HEK293 (cell line): ENCODE measurements at regions not wholly inside any gene's neighbourhood (a gene's known extent, or its start where the extent isn't known, plus 50 kb on each side); places are given as distances from the start of the nearest gene placed in this dataset.

Experiments used
- CTCF ChIA-PET: fragments of 350-600 bp; formaldehyde crosslinking; extraction: SDS; loops from one replicate; lab custom pipeline; 2021; ENCODE audit warnings: antibody characterized with exemption; lab: Yijun Ruan, JAX
- POLR2A ChIA-PET: fragments of 300-600 bp; formaldehyde crosslinking; extraction: SDS; loops from one replicate; lab custom pipeline; 2020; ENCODE audit warnings: antibody characterized with exemption, inconsistent platforms; lab: Yijun Ruan, JAX
- H3K27ac ChIP-seq: fragments of 200-500 bp; sonication (Bioruptor generic); 2 replicates; pipeline ENCODE4 v1.5.1; 2014; ENCODE audit warnings: low read depth, low read length, control low read depth, inconsistent platforms; ENCODE audit errors: extremely low read depth
- H3K36me3 ChIP-seq, 2 experiments: fragments of 200-500 bp in 1 of 2; sonication (Bioruptor generic) in 1 of 2; 1 replicate in 1 of 2; 2 replicates in 1 of 2; pipeline ENCODE4 v1.5.1; 2014 to 2017; ENCODE audit warnings: inconsistent platforms in 2 of 2, low read length in 2 of 2; ENCODE audit not compliant: control insufficient read depth in 2 of 2, insufficient read depth in 1 of 2
- H3K4me1 ChIP-seq: fragments of 200-500 bp; sonication (Bioruptor generic); 2 replicates; pipeline ENCODE4 v1.5.1; 2014; ENCODE audit warnings: mild to moderate bottlenecking, low read length, inconsistent platforms; ENCODE audit not compliant: control insufficient read depth, insufficient read depth
- H3K4me3 ChIP-seq: 2 replicates; pipeline ENCODE4 v1.5.1; 2011; ENCODE audit warnings: low read depth, mild to moderate bottlenecking, control low read depth, low read length, moderate library complexity
- H3K9me3 ChIP-seq: fragments of 200-500 bp; sonication (Bioruptor generic); 2 replicates; pipeline ENCODE4 v1.5.1; 2014; ENCODE audit warnings: low read depth, low read length, inconsistent platforms; ENCODE audit not compliant: control insufficient read depth, insufficient read depth
- GLIS1 ChIP-seq: fragments of 450-650 bp; formaldehyde crosslinking; IDR thresholded peaks from 2 replicates; pipeline ENCODE4 v1.5.1; 2016; ENCODE audit warnings: missing biosample characterization, missing genetic modification characterization
- HOXA7 ChIP-seq: sonication (generic); formaldehyde crosslinking; IDR thresholded peaks from 2 replicates; pipeline ENCODE4 v1.8.1; 2022; ENCODE audit warnings: missing genetic modification reagents, borderline replicate concordance
- OVOL3 ChIP-seq: fragments of 450-650 bp; formaldehyde crosslinking; IDR thresholded peaks from 2 replicates; pipeline ENCODE4 v1.5.1; 2016; ENCODE audit warnings: missing biosample characterization, missing genetic modification characterization
- SP3 ChIP-seq: fragments of 450-650 bp; formaldehyde crosslinking; IDR thresholded peaks from 2 replicates; pipeline ENCODE4 v1.5.1; 2016; ENCODE audit warnings: missing biosample characterization, missing genetic modification characterization
- SP7 ChIP-seq: fragments of 450-650 bp; formaldehyde crosslinking; IDR thresholded peaks from 2 replicates; pipeline ENCODE4 v1.5.1; 2016; ENCODE audit warnings: missing biosample characterization, missing genetic modification characterization
- ZBTB17 ChIP-seq: fragments of 450-650 bp; formaldehyde crosslinking; IDR thresholded peaks from 2 replicates; pipeline ENCODE4 v1.5.1; 2016; ENCODE audit warnings: missing biosample characterization, missing genetic modification characterization
- ZBTB48 ChIP-seq: fragments of 450-650 bp; formaldehyde crosslinking; IDR thresholded peaks from 2 replicates; pipeline ENCODE4 v1.5.1; 2016; ENCODE audit warnings: missing biosample characterization, missing genetic modification characterization
- ZBTB7A ChIP-seq: fragments of 450-650 bp; formaldehyde crosslinking; IDR thresholded peaks from 2 replicates; pipeline ENCODE4 v1.5.1; 2016; ENCODE audit warnings: low read depth, missing biosample characterization, missing genetic modification characterization
- ZFHX2 ChIP-seq: fragments of 450-650 bp; formaldehyde crosslinking; conservative IDR thresholded peaks from 2 replicates; pipeline ENCODE4 v1.5.1; 2016; ENCODE audit warnings: missing biosample characterization, missing genetic modification characterization
- ZFP69B ChIP-seq: fragments of 450-650 bp; formaldehyde crosslinking; IDR thresholded peaks from 2 replicates; pipeline ENCODE4 v1.5.1; 2016; ENCODE audit warnings: missing biosample characterization, missing genetic modification characterization
- ZNF121 ChIP-seq: fragments of 450-650 bp; formaldehyde crosslinking; IDR thresholded peaks from 2 replicates; pipeline ENCODE4 v1.5.1; 2016; ENCODE audit warnings: missing biosample characterization, missing genetic modification characterization
- ZNF214 ChIP-seq: fragments of 450-650 bp; formaldehyde crosslinking; IDR thresholded peaks from 2 replicates; pipeline ENCODE4 v1.5.1; 2017; ENCODE audit warnings: missing biosample characterization, mild to moderate bottlenecking, missing genetic modification characterization, borderline replicate concordance
- ZNF221 ChIP-seq: fragments of 450-650 bp; formaldehyde crosslinking; IDR thresholded peaks from 2 replicates; pipeline ENCODE4 v1.5.1; 2017; ENCODE audit warnings: missing biosample characterization, missing genetic modification characterization, borderline replicate concordance
- ZNF24 ChIP-seq: fragments of 450-650 bp; formaldehyde crosslinking; IDR thresholded peaks from 2 replicates; pipeline ENCODE4 v1.5.1; 2016; ENCODE audit warnings: missing biosample characterization, missing genetic modification characterization
- ZNF292 ChIP-seq: fragments of 450-650 bp; formaldehyde crosslinking; IDR thresholded peaks from 2 replicates; pipeline ENCODE4 v1.5.1; 2016; ENCODE audit warnings: low read depth, missing biosample characterization, missing genetic modification characterization, borderline replicate concordance
- ZNF354C ChIP-seq: fragments of 450-650 bp; formaldehyde crosslinking; IDR thresholded peaks from 2 replicates; pipeline ENCODE4 v1.5.1; 2016; ENCODE audit warnings: missing biosample characterization, missing genetic modification characterization, low read depth, borderline replicate concordance
- ZNF558 ChIP-seq: fragments of 450-650 bp; formaldehyde crosslinking; IDR thresholded peaks from 2 replicates; pipeline ENCODE4 v1.5.1; 2016; ENCODE audit warnings: missing biosample characterization, missing genetic modification characterization
- ZNF660 ChIP-seq: fragments of 450-650 bp; IDR thresholded peaks from 2 replicates; pipeline ENCODE4 v1.5.1; 2018; ENCODE audit warnings: missing biosample characterization, mild to moderate bottlenecking, missing genetic modification characterization
- ZSCAN23 ChIP-seq: fragments of 450-650 bp; formaldehyde crosslinking; IDR thresholded peaks from 2 replicates; pipeline ENCODE4 v1.5.1; 2016; ENCODE audit warnings: missing biosample characterization, missing genetic modification characterization
- TF ChIP-seq, protein P1 (sequence below): fragments of 450-650 bp; formaldehyde crosslinking; conservative IDR thresholded peaks from 2 replicates; pipeline ENCODE4 v1.5.1; 2016; ENCODE audit warnings: low read depth, missing biosample characterization, missing genetic modification characterization
- TF ChIP-seq, protein P2 (sequence below): fragments of 450-650 bp; formaldehyde crosslinking; IDR thresholded peaks from 2 replicates; pipeline ENCODE4 v1.5.1; 2016; ENCODE audit warnings: missing biosample characterization, missing genetic modification characterization

GRCh38 chr6:30814146-30815040 is 69.9 kb upstream of the DDR1 start (continued):
- peak; percentile 66; the same call in 1 of the 2 replicates for TF ChIP-seq ZBTB17 (tag by site-specific recombination)
- TF ChIP-seq ZNF24 (tag by site-specific recombination) = no peak
- TF ChIP-seq, protein P1, sequence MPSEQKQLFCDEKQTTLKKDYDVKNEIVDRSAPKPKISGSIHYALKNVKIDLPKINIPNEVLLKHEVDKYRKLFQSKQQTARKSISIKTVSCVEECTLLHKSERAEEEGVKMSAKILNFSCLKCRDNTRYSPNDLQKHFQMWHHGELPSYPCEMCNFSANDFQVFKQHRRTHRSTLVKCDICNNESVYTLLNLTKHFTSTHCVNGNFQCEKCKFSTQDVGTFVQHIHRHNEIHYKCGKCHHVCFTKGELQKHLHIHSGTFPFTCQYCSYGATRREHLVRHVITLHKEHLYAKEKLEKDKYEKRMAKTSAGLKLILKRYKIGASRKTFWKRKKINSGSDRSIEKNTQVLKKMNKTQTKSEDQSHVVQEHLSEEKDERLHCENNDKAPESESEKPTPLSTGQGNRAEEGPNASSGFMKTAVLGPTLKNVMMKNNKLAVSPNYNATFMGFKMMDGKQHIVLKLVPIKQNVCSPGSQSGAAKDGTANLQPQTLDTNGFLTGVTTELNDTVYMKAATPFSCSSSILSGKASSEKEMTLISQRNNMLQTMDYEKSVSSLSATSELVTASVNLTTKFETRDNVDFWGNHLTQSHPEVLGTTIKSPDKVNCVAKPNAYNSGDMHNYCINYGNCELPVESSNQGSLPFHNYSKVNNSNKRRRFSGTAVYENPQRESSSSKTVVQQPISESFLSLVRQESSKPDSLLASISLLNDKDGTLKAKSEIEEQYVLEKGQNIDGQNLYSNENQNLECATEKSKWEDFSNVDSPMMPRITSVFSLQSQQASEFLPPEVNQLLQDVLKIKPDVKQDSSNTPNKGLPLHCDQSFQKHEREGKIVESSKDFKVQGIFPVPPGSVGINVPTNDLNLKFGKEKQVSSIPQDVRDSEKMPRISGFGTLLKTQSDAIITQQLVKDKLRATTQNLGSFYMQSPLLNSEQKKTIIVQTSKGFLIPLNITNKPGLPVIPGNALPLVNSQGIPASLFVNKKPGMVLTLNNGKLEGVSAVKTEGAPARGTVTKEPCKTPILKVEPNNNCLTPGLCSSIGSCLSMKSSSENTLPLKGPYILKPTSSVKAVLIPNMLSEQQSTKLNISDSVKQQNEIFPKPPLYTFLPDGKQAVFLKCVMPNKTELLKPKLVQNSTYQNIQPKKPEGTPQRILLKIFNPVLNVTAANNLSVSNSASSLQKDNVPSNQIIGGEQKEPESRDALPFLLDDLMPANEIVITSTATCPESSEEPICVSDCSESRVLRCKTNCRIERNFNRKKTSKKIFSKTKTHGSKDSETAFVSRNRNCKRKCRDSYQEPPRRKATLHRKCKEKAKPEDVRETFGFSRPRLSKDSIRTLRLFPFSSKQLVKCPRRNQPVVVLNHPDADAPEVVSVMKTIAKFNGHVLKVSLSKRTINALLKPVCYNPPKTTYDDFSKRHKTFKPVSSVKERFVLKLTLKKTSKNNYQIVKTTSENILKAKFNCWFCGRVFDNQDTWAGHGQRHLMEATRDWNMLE (tag by site-specific recombination) = peak; percentile 50
- TF ChIP-seq GLIS1 (tag by site-specific recombination) = peak; percentile 29; the same call in 1 of the 2 replicates
- TF ChIP-seq, protein P2, sequence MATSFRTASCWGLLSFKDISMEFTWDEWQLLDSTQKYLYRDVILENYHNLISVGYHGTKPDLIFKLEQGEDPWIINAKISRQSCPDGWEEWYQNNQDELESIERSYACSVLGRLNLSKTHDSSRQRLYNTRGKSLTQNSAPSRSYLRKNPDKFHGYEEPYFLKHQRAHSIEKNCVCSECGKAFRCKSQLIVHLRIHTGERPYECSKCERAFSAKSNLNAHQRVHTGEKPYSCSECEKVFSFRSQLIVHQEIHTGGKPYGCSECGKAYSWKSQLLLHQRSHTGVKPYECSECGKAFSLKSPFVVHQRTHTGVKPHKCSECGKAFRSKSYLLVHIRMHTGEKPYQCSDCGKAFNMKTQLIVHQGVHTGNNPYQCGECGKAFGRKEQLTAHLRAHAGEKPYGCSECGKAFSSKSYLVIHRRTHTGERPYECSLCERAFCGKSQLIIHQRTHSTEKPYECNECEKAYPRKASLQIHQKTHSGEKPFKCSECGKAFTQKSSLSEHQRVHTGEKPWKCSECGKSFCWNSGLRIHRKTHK = no peak
- peak; percentile 35; the same call in 1 of the 2 replicates for TF ChIP-seq SP7
- no peak for TF ChIP-seq ZNF214 (tag by site-specific recombination)
- TF ChIP-seq ZSCAN23 = no peak
- peak; percentile 28; the same call in 1 of the 2 replicates for TF ChIP-seq SP3
- no peak for TF ChIP-seq ZNF354C (tag by site-specific recombination)

DNA sequence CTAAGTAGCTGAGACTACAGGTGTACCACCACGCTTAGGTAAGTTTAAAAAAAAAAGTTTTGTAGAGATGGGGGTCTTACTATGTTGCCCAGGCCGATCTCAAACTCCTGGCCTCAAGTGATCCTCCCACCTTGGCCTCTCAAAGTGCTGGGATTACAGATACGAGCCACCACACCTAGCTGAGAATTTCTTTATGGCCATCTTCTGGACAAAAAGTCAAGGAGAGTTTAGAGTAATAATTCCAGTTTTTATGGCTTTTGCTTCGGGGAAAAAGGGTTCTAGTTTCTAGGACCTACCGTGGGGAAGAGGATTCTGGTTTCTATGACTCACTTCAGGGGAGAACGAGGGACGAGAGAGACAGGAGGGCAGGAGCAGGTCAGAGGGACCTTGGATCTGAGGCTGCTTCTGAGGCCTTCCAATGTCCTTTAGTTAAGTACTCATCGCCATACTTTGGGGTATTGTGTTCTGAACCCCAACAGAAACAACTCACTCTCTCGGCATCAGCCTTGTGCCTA is 69.3 kb upstream of the IER3 start:
- POLR2A ChIA-PET = interaction anchor here (1.2 to 1.4 kb wide), 2 partner anchors 13 to 61 kb away, joined by 3 to 4 read pairs; no protein-coding TSS in a partner anchor

GRCh38 chr6:30810813-30811339 is 66.5 kb upstream of the IER3 start:
- ChIA-PET POLR2A (interaction anchor here (0.6 to 1.4 kb wide), 2 partner anchors 23 to 66 kb away, joined by 3 read pairs; partner anchors contain the start of gene IER3), CTCF (interaction anchor here (0.6 to 6.0 kb wide), 4 partner anchors 10 to 269 kb away, joined by 3 to 43 read pairs (median 4); no protein-coding TSS in a partner anchor)
- Histone ChIP-seq H3K9me3 (no peaks in the 10 kb centered on the region), H3K4me1 (no peaks in the 10 kb centered on the region), H3K36me3 (no peaks in the 10 kb centered on the region), H3K27ac (no peak overlapping the region), H3K4me3 (no peak overlapping the region)
- TF ChIP-seq ZBTB7A = no peak
- TF ChIP-seq OVOL3 (tag by site-specific recombination) = no peak
- no peak for TF ChIP-seq HOXA7 (CRISPR knock-in tag)
- TF ChIP-seq ZBTB48 (tag by site-specific recombination) = no peak
- no peak for TF ChIP-seq ZNF221 (tag by site-specific recombination)
- TF ChIP-seq ZNF292 (tag by site-specific recombination) = no peak
- TF ChIP-seq ZNF660 (tag by site-specific recombination) = no peak
- TF ChIP-seq ZFHX2 = no peak
- no peak for TF ChIP-seq ZNF558

More for the DNA sequence above, 69.3 kb upstream of the IER3 start:
- no peaks in the 10 kb centered on the region for H3K36me3 ChIP-seq
- H3K9me3 ChIP-seq = no peaks in the 10 kb centered on the region
- TF ChIP-seq ZNF121 (tag by site-specific recombination) = peak; percentile 72
- TF ChIP-seq ZFP69B (tag by site-specific recombination) = no peak
- CTCF ChIA-PET = interaction anchor here (0.7 to 6.0 kb wide), 7 partner anchors 7 to 266 kb away, joined by 3 to 43 read pairs (median 5); no protein-coding TSS in a partner anchor
- H3K27ac ChIP-seq = no peak overlapping the region; the same call in 1 of the 2 replicates
- no peaks in the 10 kb centered on the region for H3K4me1 ChIP-seq
- H3K4me3 ChIP-seq = no peak overlapping the region
